ENCODE measurements at regions not wholly inside any gene's neighbourhood (a gene's known extent, or its start where the extent isn't known, plus 50 kb on each side); places are given as distances from the start of the nearest gene placed in this dataset.

DNA sequence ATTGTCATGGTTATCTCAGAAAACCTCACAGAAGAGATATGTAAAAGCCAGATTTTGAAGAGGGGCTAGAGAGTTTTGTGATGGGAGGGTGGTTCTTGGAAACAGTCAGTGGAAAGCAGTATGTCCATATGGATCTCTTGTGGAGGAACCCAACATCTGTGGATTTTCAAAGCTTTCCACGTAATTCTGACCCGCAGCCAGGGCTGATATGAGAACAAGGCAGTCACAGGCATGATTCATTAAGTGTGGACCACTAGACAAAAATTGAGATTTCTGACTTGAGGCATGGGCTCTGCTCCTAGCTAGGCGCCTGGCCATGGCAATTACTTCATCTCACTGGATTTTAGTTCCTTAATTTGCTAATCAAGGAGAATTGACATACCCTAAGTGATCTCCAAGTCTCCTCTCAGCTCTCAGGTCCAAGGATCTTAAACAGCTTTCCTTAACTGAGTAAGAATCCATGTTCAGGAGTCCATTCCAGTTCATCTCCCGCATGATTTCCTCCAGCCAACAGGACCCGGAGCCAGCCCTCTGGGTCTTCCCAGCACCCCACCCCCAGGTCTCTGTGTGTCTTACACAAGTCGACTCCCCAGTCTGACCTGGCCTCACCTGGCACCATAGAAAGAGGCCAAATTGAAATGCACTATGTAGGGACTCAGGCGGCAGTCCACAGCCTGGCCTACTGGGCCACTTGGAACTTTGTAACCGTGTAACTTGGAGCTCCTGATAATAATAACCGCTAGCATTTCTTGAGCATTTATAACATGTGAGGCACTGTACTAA lies 176.3 kb upstream of the PARP11 start:
- no peak for DNase-seq (ENCODE audit: low read depth)

DNA sequence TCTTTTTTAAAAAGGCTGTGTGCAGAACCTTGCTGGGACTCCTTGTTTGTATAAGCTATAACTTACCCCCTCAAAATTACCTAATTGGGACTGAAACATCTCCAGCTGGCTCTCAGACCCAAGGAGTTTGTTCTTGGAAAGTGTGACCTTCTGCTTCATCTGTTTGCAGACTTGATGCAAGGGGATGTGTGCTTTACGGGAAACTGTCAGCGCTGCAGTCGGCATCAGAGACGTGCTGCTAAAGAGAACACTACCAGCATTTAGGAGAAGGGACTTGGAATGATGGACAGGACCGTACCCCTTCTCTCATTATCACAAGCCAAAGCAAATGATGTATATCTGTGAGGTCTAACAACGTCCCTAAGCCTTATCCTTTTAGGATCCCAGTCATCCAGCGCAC lies 174.2 kb upstream of the PARP11 start:
- no peak for DNase-seq (ENCODE audit: low read depth)

DNA sequence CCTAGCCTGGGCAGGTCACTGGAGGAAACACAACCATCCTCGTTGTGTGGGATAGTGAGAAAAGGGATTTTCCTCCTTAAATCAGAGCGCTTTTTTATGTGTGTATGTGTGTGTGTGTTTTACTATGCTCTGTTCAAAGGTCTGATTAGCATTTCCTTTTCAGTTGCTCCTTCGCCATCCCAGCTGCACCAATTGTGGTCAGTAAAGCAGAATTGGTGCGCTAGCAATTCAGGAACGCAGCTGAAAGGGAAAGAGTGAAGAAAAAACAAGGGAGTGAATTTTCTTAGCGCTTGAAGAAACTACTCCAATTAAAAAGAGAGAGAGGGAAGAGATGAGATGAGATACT lies 173.3 kb upstream of the PARP11 start:
- DNase-seq (ENCODE audit: low read depth), result no peak

DNA sequence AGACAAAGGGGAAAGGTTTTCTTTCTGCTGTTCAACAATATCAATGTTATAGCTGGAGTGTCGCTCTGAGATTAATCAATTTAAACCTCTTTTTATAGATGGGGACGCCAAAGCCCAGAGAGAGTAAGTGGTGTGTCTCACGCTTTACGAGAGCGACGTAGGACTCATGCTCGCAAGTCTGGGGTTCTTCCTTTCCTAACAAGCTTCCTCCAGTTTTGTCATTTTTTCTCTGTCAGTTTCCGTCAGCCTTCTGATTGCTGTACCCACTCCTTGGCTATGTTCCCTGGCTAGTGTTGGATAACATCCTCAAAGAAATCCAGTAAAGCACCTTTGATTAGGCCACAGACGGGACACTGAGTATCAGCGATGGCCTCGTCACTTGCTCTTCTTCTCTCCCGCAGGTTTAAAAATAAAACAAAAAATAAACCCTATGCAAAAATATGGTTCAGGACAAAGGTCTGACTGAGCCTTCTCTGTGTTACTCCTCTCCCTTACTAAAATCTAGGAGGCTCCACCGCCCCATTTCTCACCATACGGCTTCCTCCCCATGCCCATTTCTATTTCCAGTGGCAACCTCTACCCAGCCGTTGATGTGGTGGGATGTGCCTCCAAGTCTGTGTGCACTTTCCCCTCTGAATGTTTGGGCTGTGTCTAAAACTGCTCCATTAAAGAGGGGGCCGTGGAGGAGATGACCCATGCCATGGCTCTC lies 172.7 kb upstream of the PARP11 start:
- DNase-seq (ENCODE audit: low read depth), result no peak

DNA sequence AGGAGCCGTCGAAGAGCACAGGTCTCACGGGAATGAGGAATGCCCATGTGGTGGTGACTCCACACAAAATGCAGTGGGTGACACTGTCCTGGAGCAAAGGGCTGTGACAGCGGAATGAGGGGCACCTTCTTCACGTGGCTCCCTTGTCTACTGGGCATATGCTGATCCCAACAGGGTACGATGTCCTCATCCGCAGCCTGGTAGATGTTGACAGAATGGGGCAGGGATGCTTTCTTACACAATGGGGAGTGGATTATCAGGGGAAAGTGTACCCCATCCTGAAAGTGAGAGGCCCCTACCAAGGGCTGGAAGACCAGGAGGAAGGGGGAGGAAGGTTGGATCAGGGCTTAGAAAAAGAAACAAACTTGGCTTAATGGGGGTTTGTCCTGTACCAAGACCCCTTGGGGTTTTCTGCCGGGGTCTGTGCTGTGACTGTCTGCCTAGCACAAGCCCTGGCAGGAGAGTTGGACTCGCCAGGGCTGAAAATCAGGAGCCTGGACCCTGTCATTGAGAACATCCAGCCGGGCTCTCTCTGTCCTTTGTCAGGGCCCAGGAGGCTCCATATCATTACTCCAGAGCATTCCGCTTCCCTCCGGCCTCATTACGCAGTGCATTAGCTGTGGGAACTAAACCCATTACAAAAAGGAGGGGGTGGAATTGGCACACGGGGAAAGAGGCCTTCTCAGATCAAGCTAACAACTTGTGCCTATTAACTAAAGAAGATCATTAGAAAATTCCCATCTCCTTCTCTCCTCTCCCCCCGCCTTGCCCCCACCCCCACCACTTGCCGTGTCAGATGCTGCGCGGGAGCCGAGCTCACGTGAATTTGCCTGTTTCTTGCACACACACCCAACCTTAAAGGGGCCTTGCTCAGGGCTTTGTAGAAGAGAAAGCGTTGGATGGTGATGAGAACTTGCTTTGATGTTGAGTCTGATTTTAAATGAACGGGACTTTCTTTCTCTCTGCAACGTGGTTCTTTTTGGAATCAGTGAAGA lies 171.8 kb upstream of the PARP11 start:
- no peak for DNase-seq (ENCODE audit: low read depth)

DNA sequence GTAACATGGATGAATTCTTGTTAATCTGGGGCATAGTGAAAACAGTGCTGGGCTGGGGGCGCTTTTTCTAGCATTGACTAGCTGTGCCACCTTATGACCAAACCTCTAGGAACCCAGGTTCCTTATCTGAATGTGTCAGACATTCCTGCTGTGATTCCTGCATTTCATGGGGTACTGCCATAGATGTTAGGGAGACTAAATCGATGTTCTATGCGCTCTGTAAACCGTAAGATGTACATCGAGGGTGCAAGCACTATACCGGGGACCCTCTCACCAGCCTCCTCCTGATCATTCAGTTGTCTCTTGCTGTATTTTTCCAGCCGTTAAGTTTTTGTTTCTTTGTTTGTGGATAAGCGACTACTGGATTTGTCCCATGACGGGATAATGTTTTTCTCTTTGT lies 170.9 kb upstream of the PARP11 start:
- no peak for DNase-seq (ENCODE audit: low read depth)

GRCh38 chr12:4041187-4041885 lies 168.1 kb upstream of the PARP11 start:
- no peak for DNase-seq (ENCODE audit: low read depth)

GRCh38 chr12:4039931-4040330 lies 166.7 kb upstream of the PARP11 start:
- DNase-seq (ENCODE audit: low read depth), result no peak

- no peak for DNase-seq (ENCODE audit: low read depth)
Observed at GRCh38 chr12:4037747-4038312, 164.6 kb upstream of the PARP11 start.

DNA sequence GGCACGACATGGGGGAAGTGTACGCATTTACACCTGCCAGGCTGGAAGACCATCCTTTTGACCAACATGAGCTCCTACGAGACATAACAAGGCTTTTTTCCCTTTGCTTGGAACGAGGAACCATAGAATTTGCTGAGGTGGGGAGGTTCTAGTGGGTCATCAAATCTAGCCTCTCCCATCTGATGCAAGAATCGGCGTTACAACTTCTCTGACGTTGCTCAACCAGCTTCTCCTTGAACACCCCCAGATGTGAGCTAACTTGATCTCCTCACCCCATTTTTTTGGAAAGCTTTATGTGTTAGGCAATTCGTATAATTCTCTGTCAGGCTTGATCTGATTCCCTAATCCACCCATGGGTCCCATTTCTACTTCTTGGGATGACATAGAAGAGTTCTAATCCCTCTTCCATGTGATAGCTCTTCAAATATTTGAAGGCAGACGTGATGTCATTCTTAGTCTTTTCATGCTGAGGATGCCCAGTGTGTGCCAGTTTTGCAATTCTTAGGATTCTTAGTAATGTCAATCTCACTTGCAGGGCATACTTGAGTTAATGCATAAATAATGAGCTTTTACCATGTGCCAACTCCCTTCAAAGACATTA lies 163.6 kb upstream of the PARP11 start:
- no peak for DNase-seq (ENCODE audit: low read depth)

GRCh38 chr12:4034921-4035320 lies 161.7 kb upstream of the PARP11 start:
- DNase-seq (ENCODE audit: low read depth), result no peak

DNA sequence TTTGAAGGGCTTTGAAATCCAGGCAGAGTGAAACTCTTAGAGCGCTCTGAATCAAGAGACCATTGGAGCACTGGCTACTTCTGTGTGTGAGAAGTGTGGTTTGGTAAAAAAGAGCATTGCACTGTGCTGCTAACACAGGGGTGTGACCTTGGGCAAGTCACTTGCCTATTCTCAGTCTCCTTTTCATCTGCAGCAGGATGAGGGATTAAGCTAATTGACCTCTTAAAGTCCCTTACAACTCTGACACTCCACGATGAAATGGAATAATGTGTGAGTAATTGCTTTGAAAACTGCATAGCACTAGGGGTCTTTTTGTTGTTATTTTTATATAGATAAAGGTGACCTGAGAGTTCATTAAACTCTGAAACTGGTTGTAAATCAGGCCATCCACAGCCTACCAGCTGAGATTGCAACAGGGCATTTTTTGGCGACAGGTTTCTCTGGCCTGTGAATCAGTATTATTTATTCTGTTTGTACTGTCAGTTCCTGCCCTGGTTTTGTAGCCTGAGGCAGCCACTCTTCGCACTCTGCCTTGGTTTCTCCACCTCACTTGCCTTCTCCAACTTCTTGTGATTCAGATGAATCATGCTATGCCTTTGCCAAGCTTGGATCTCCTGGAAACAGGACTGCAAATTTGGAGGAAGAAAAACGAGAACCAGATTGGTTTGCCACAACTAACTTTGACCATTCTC lies 159.9 kb upstream of the PARP11 start:
- no peak for DNase-seq (ENCODE audit: low read depth)

- DNase-seq (ENCODE audit: low read depth), result no peak
Observed at GRCh38 chr12:4031703-4032291, 158.6 kb upstream of the PARP11 start.

- DNase-seq (ENCODE audit: low read depth), result peak; percentile 62
Observed at GRCh38 chr12:4030929-4031702, 157.9 kb upstream of the PARP11 start.

GRCh38 chr12:4027412-4027811 lies 154.2 kb upstream of the PARP11 start:
- DNase-seq (ENCODE audit: low read depth), result peak; percentile 89

DNA sequence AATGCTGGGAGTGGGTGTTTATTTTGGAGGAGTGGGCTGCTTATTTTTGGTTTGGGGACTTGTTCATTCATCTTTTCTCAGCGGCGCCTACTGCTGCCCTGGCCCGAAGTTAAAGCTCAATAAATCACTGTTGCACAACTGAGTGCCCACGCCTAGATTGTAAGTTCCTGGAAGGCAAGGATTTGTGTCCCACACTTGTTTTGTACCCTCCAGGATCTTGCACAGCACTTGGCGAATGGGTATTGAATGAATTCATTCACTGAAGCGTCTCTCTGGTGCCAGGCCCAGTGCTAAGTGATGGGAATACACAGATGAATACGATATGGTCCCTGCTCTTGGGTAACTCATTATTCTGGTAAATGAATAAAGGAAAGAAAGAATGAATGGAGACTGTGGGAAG lies 153.3 kb upstream of the PARP11 start:
- DNase-seq (ENCODE audit: low read depth), result no peak

- DNase-seq (ENCODE audit: low read depth), result no peak
Observed at GRCh38 chr12:4026020-4026358, 152.8 kb upstream of the PARP11 start.

GRCh38 chr12:4025181-4026019 lies 152.2 kb upstream of the PARP11 start:
- DNase-seq (ENCODE audit: low read depth), result no peak

DNA sequence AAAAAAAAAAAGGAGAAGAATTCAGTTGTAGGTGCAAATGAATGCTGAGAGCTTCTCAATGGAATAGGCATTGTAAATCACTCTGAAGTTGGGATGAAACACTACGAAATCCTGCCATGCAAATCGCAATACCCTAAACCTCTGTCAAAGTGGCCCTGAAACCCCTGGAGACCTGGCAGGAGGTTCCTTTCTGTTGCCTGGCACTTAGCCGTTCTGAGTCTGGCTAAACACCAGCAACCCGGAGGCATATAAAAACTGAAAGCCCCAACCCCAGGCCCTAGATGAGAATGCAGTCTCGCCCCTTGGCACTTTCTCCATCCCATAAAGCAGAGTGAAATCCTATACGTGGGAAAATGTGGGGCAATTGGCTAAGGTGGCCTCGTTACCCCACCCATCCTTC lies 151.5 kb upstream of the PARP11 start:
- no peak for DNase-seq (ENCODE audit: low read depth)

Data from stimulated activated CD4-positive, alpha-beta T cell treated with anti-CD3 and anti-CD28 coated beads, Interleukin-2, amount 100 ng/mL, for 4 hours (primary cell).